Lower leg skin (tissue), 3 donors: ENCODE measurements at regions not wholly inside any gene's neighbourhood (a gene's known extent, or its start where the extent isn't known, plus 50 kb on each side); places are given as distances from the start of the nearest gene placed in this dataset.

Source experiments
- POLR2A ChIP-seq, 2 donors: fragments of 450-650 bp; IDR thresholded peaks; one replicate each; pipeline ENCODE4 v1.6.1; 2016 to 2017; ENCODE audit warnings: antibody characterized with exemption in 2 of 2, mild to moderate bottlenecking in 1 of 2, moderate library complexity in 1 of 2
- TF ChIP-seq, protein P1 (sequence below), 3 donors: fragments of 450-650 bp; IDR thresholded peaks; one replicate each; pipeline ENCODE4 v1.5.1; 2016; ENCODE audit warnings: antibody characterized with exemption in 3 of 3, mild to moderate bottlenecking in 3 of 3, moderate library complexity in 2 of 3

DNA sequence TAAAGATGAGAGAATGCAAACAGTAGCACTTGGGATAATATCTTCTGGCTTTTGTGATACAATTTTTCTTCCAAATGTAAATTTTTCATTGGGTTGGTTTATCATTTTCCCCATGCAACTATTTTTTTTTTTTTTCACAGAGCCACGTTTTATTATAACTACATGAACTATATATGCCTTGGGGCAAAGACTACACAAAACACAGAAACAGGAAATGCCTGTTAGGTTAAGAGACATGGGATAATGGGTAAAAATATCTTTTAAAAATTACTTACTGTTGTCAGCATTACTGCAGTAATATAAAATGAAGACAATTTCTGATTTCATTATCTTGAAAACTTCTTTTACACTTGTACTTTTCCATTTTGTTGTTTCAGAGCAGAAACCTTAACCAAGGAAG is 74.6 kb downstream of the DISP1 start:
- TF ChIP-seq, protein P1, sequence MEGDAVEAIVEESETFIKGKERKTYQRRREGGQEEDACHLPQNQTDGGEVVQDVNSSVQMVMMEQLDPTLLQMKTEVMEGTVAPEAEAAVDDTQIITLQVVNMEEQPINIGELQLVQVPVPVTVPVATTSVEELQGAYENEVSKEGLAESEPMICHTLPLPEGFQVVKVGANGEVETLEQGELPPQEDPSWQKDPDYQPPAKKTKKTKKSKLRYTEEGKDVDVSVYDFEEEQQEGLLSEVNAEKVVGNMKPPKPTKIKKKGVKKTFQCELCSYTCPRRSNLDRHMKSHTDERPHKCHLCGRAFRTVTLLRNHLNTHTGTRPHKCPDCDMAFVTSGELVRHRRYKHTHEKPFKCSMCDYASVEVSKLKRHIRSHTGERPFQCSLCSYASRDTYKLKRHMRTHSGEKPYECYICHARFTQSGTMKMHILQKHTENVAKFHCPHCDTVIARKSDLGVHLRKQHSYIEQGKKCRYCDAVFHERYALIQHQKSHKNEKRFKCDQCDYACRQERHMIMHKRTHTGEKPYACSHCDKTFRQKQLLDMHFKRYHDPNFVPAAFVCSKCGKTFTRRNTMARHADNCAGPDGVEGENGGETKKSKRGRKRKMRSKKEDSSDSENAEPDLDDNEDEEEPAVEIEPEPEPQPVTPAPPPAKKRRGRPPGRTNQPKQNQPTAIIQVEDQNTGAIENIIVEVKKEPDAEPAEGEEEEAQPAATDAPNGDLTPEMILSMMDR (IDR thresholded peaks at IDR 0.05): no peak
- TF ChIP-seq POLR2A (IDR thresholded peaks at IDR 0.05): no peak
